ENCODE measurements at regions not wholly inside any gene's neighbourhood (a gene's known extent, or its start where the extent isn't known, plus 50 kb on each side); places are given as distances from the start of the nearest gene placed in this dataset.

- no peak overlapping the region for H2BK120ac ChIP-seq (ENCODE audit: low read depth, low read length)
- WGBS, 2 donors (ENCODE audit: extremely low coverage in 2 of 2, insufficient read length in 2 of 2, insufficient replicate concordance in 1 of 2), result no CpG with 5 or more reads among the region's 5 CpGs
- H3K27ac ChIP-seq (replicated peaks; ENCODE audit: low read length), result no peak overlapping the region
- H3K27me3 ChIP-seq (ENCODE audit: control insufficient read depth in 3 of 3, insufficient read depth in 3 of 3, low read depth in 1 of 3, low read length in 3 of 3), result no peaks in the 10 kb centered on the region
- H3K4me2 ChIP-seq (ENCODE audit: insufficient read depth, low read length, poor library complexity, severe bottlenecking), result no peak overlapping the region
- H2AK5ac ChIP-seq (ENCODE audit: low read depth, low read length), result no peak overlapping the region
- peaks cover 1 to 4% of the 10 kb centered on the region in 2 donors for H3K4me1 ChIP-seq (ENCODE audit: control insufficient read depth in 2 of 2, insufficient read depth in 1 of 2, low read depth in 1 of 2, low read length in 2 of 2)
- no peaks in the 10 kb centered on the region for H3K36me3 ChIP-seq (replicated peaks in 1 of 2; ENCODE audit: control insufficient read depth in 2 of 2, insufficient read depth in 2 of 2, low read length in 2 of 2)
- no peak for DNase-seq (ENCODE audit: low spot score)
- no peaks in the 10 kb centered on the region for H3K79me1 ChIP-seq (ENCODE audit: low read depth, low read length)
- H3K4me3 ChIP-seq (ENCODE audit: low read length in 2 of 2), result no peak overlapping the region
- no peak overlapping the region for H3K18ac ChIP-seq (ENCODE audit: low read length)
- no peak overlapping the region for H3K4ac ChIP-seq (ENCODE audit: low read length)
- no peak overlapping the region for H4K91ac ChIP-seq (ENCODE audit: low read depth, low read length, poor library complexity)
- H2BK12ac ChIP-seq (ENCODE audit: low read length), result no peak overlapping the region
- no peak overlapping the region for H2BK15ac ChIP-seq (ENCODE audit: low read length)
- H2AFZ ChIP-seq (ENCODE audit: low read length), result no peak overlapping the region
- H3K14ac ChIP-seq (ENCODE audit: low read length), result no peak overlapping the region
- no peak overlapping the region for H3K9ac ChIP-seq (ENCODE audit: low read depth, low read length, poor library complexity)
- no peak overlapping the region for H2BK5ac ChIP-seq (ENCODE audit: low read length)
- H3K9me3 ChIP-seq (replicated peaks in 1 of 2; ENCODE audit: control insufficient read depth in 2 of 2, insufficient read depth in 1 of 2, low read depth in 1 of 2, low read length in 2 of 2), result peaks cover 0 to 3% of the 10 kb centered on the region in 2 donors
- H3K23ac ChIP-seq (ENCODE audit: low read depth, low read length, poor library complexity), result no peak overlapping the region
- no peak overlapping the region for H4K8ac ChIP-seq (ENCODE audit: low read depth, low read length)
Observed at GRCh38 chr7:12974451-12975166, 287.2 kb downstream of the ARL4A start.

- no peak overlapping the region for H2BK12ac ChIP-seq (ENCODE audit: low read length)
- H3K36me3 ChIP-seq (replicated peaks in 1 of 2; ENCODE audit: control insufficient read depth in 2 of 2, insufficient read depth in 2 of 2, low read length in 2 of 2), result no peaks in the 10 kb centered on the region
- peaks cover 0 to 3% of the 10 kb centered on the region in 2 donors for H3K9me3 ChIP-seq (replicated peaks in 1 of 2; ENCODE audit: control insufficient read depth in 2 of 2, insufficient read depth in 1 of 2, low read depth in 1 of 2, low read length in 2 of 2)
- peaks cover 1 to 4% of the 10 kb centered on the region in 2 donors for H3K4me1 ChIP-seq (ENCODE audit: control insufficient read depth in 2 of 2, insufficient read depth in 1 of 2, low read depth in 1 of 2, low read length in 2 of 2)
- no peak overlapping the region for H3K4ac ChIP-seq (ENCODE audit: low read length)
- H3K27me3 ChIP-seq (ENCODE audit: control insufficient read depth in 3 of 3, insufficient read depth in 3 of 3, low read depth in 1 of 3, low read length in 3 of 3), result no peaks in the 10 kb centered on the region
- H2BK5ac ChIP-seq (ENCODE audit: low read length), result no peak overlapping the region
- no peak overlapping the region for H2BK15ac ChIP-seq (ENCODE audit: low read length)
- no peak overlapping the region for H3K18ac ChIP-seq (ENCODE audit: low read length)
- DNase-seq (ENCODE audit: low spot score), result no peak
- H3K4me3 ChIP-seq (ENCODE audit: low read length in 2 of 2), result no peak overlapping the region
- no peak overlapping the region for H2BK120ac ChIP-seq (ENCODE audit: low read depth, low read length)
- no peak overlapping the region for H3K9ac ChIP-seq (ENCODE audit: low read depth, low read length, poor library complexity)
- no peak overlapping the region for H3K14ac ChIP-seq (ENCODE audit: low read length)
- no peak overlapping the region for H4K91ac ChIP-seq (ENCODE audit: low read depth, low read length, poor library complexity)
- H4K8ac ChIP-seq (ENCODE audit: low read depth, low read length), result no peak overlapping the region
- no peak overlapping the region for H3K27ac ChIP-seq (replicated peaks; ENCODE audit: low read length)
- H3K79me1 ChIP-seq (ENCODE audit: low read depth, low read length), result no peaks in the 10 kb centered on the region
- no peak overlapping the region for H2AK5ac ChIP-seq (ENCODE audit: low read depth, low read length)
- H3K4me2 ChIP-seq (ENCODE audit: insufficient read depth, low read length, poor library complexity, severe bottlenecking), result no peak overlapping the region
- no peak overlapping the region for H3K23ac ChIP-seq (ENCODE audit: low read depth, low read length, poor library complexity)
- H2AFZ ChIP-seq (ENCODE audit: low read length), result no peak overlapping the region
Observed at GRCh38 chr7:12975412-12975811, 288.0 kb downstream of the ARL4A start.

- WGBS, 2 donors (ENCODE audit: extremely low coverage in 2 of 2, insufficient read length in 2 of 2, insufficient replicate concordance in 1 of 2), result 100% methylated on average over 1 of the region's 3 CpGs; no CpG with 5 or more reads in 1 of the 2 donors
- Histone ChIP-seq H3K9me3 (replicated peaks in 1 of 2; ENCODE audit: control insufficient read depth in 2 of 2, insufficient read depth in 1 of 2, low read depth in 1 of 2, low read length in 2 of 2) (peaks cover 0 to 8% of the 10 kb centered on the region in 2 donors), H3K14ac (ENCODE audit: low read length) (no peak overlapping the region), H2AFZ (ENCODE audit: low read length) (no peak overlapping the region), H4K8ac (ENCODE audit: low read depth, low read length) (no peak overlapping the region), H3K4me2 (ENCODE audit: insufficient read depth, low read length, poor library complexity, severe bottlenecking) (no peak overlapping the region), H2BK12ac (ENCODE audit: low read length) (no peak overlapping the region), H3K18ac (ENCODE audit: low read length) (no peak overlapping the region), H4K91ac (ENCODE audit: low read depth, low read length, poor library complexity) (no peak overlapping the region), H3K27me3 (ENCODE audit: control insufficient read depth in 3 of 3, insufficient read depth in 3 of 3, low read depth in 1 of 3, low read length in 3 of 3) (no peaks in the 10 kb centered on the region), H3K4me3 (ENCODE audit: low read length in 2 of 2) (no peak overlapping the region), H3K4me1 (ENCODE audit: control insufficient read depth in 2 of 2, insufficient read depth in 1 of 2, low read depth in 1 of 2, low read length in 2 of 2) (no peaks in the 10 kb centered on the region), H2BK5ac (ENCODE audit: low read length) (no peak overlapping the region), H2BK120ac (ENCODE audit: low read depth, low read length) (no peak overlapping the region), H3K4ac (ENCODE audit: low read length) (no peak overlapping the region), H3K79me1 (ENCODE audit: low read depth, low read length) (no peaks in the 10 kb centered on the region), H2AK5ac (ENCODE audit: low read depth, low read length) (no peak overlapping the region), H3K27ac (replicated peaks; ENCODE audit: low read length) (no peak overlapping the region), H2BK15ac (ENCODE audit: low read length) (no peak overlapping the region), H3K36me3 (replicated peaks in 1 of 2; ENCODE audit: control insufficient read depth in 2 of 2, insufficient read depth in 2 of 2, low read length in 2 of 2) (peaks cover 0 to 5% of the 10 kb centered on the region in 2 donors), H3K23ac (ENCODE audit: low read depth, low read length, poor library complexity) (no peak overlapping the region), H3K9ac (ENCODE audit: low read depth, low read length, poor library complexity) (no peak overlapping the region)
- DNase-seq (ENCODE audit: low spot score), result no peak
Observed at GRCh38 chr7:12979181-12979580, 291.7 kb downstream of the ARL4A start.

DNA sequence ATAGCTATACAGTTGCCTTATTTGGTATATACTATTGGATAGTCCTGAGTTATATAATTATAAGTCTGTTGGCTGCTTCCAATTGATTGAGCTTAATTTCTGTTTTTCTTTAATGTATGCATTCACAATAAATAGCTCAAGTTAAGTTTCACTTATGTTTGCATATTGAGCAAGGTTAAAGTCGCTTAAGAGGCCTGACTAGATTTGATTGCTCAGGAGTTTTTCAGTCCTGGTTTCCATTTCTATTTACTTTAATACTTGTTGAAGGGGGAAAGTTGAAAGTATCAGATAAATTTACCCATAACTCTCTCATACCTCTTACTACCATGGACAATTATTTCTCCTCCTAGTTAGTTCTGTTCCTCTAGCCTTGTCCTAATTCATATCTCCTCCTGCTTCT is 294.7 kb downstream of the ARL4A start:
- Histone ChIP-seq H2BK15ac (ENCODE audit: low read length) (no peak overlapping the region), H3K27me3 (ENCODE audit: control insufficient read depth in 3 of 3, insufficient read depth in 3 of 3, low read depth in 1 of 3, low read length in 3 of 3) (no peaks in the 10 kb centered on the region), H3K4me1 (ENCODE audit: control insufficient read depth in 2 of 2, insufficient read depth in 1 of 2, low read depth in 1 of 2, low read length in 2 of 2) (no peaks in the 10 kb centered on the region), H3K27ac (replicated peaks; ENCODE audit: low read length) (no peak overlapping the region), H2BK5ac (ENCODE audit: low read length) (no peak overlapping the region), H3K14ac (ENCODE audit: low read length) (no peak overlapping the region), H3K79me1 (ENCODE audit: low read depth, low read length) (no peaks in the 10 kb centered on the region), H3K23ac (ENCODE audit: low read depth, low read length, poor library complexity) (no peak overlapping the region), H3K36me3 (replicated peaks in 1 of 2; ENCODE audit: control insufficient read depth in 2 of 2, insufficient read depth in 2 of 2, low read length in 2 of 2) (peaks cover 0 to 5% of the 10 kb centered on the region in 2 donors), H3K9ac (ENCODE audit: low read depth, low read length, poor library complexity) (no peak overlapping the region), H3K4me3 (ENCODE audit: low read length in 2 of 2) (no peak overlapping the region), H3K9me3 (replicated peaks in 1 of 2; ENCODE audit: control insufficient read depth in 2 of 2, insufficient read depth in 1 of 2, low read depth in 1 of 2, low read length in 2 of 2) (peaks cover 0 to 5% of the 10 kb centered on the region in 2 donors), H3K18ac (ENCODE audit: low read length) (no peak overlapping the region), H3K4ac (ENCODE audit: low read length) (no peak overlapping the region), H2BK12ac (ENCODE audit: low read length) (no peak overlapping the region), H2AFZ (ENCODE audit: low read length) (no peak overlapping the region), H2BK120ac (ENCODE audit: low read depth, low read length) (no peak overlapping the region), H3K4me2 (ENCODE audit: insufficient read depth, low read length, poor library complexity, severe bottlenecking) (no peak overlapping the region), H4K91ac (ENCODE audit: low read depth, low read length, poor library complexity) (no peak overlapping the region), H2AK5ac (ENCODE audit: low read depth, low read length) (no peak overlapping the region), H4K8ac (ENCODE audit: low read depth, low read length) (no peak overlapping the region)
- no CpG with 5 or more reads among the region's 1 CpG for WGBS, 2 donors (ENCODE audit: extremely low coverage in 2 of 2, insufficient read length in 2 of 2, insufficient replicate concordance in 1 of 2)
- no peak for DNase-seq (ENCODE audit: low spot score)

Measured in neuronal stem cell (in vitro differentiated cells).